Stomach (tissue), 8 donors: ENCODE measurements at regions not wholly inside any gene's neighbourhood (a gene's known extent, or its start where the extent isn't known, plus 50 kb on each side); places are given as distances from the start of the nearest gene placed in this dataset.
"Not testable (repeated sequence)": the region's sequence is repeated elsewhere in the genome, so short reads cannot be mapped to it uniquely, and the experiment has no call there.

Experiments used
- DNase-seq, 2 donors: peaks; one replicate each; pipeline versions ENCODE4 v3.0.0 to v3.0.0-alpha.2; 2013 to 2019
- H3K27ac ChIP-seq, 5 donors: fragments of 200-600 bp in 4 of 5; sonication (generic) in 4 of 5; one replicate each; pipeline ENCODE4 v1.5.1; 2013 to 2019; ENCODE audit warnings: mild to moderate bottlenecking in 1 of 5, moderate library complexity in 1 of 5
- H3K27me3 ChIP-seq, 3 donors: fragments of 200-600 bp; sonication (generic); one replicate each; pipeline ENCODE4 v1.5.1; 2017 to 2019; ENCODE audit warnings: mixed run types in 1 of 3
- H3K36me3 ChIP-seq, 4 donors: fragments of 200-600 bp; sonication (generic); 1 replicate in 3 of 4; 2 replicates in 1 of 4; pipeline ENCODE4 v1.5.1; 2016 to 2019
- H3K4me1 ChIP-seq, 4 donors: fragments of 200-600 bp; sonication (generic); one replicate each; pipeline ENCODE4 v1.5.1; 2016 to 2019
- H3K4me3 ChIP-seq, 4 donors: fragments of 200-600 bp; sonication (generic) in 3 of 4; one replicate each; pipeline ENCODE4 v1.5.1; 2016 to 2019; ENCODE audit warnings: mild to moderate bottlenecking in 1 of 4
- H3K9me3 ChIP-seq, 4 donors: fragments of 200-600 bp; sonication (generic); one replicate each; pipeline ENCODE4 v1.5.1; 2016 to 2019
- CTCF ChIP-seq, 7 experiments: fragments of 450-650 bp in 4 of 7; fragments of 200-600 bp in 3 of 7; sonication (generic) in 3 of 7; IDR thresholded peaks; one replicate each; pipeline ENCODE4 v1.5.1; 2016 to 2019; ENCODE audit warnings: antibody characterized with exemption in 7 of 7, control low read depth in 2 of 7, mild to moderate bottlenecking in 1 of 7
- EP300 ChIP-seq: sonication (generic); formaldehyde crosslinking; IDR thresholded peaks from one replicate; pipeline ENCODE4 v1.6.1; 2017; ENCODE audit warnings: antibody characterized with exemption
- POLR2A ChIP-seq, 4 donors: fragments of 450-650 bp; IDR thresholded peaks; one replicate each; pipeline ENCODE4 v1.6.1; 2016; ENCODE audit warnings: antibody characterized with exemption in 4 of 4, control low read depth in 2 of 4, mild to moderate bottlenecking in 1 of 4, moderate library complexity in 1 of 4
- POLR2AphosphoS5 ChIP-seq, 3 donors: sonication (generic); formaldehyde crosslinking; IDR thresholded peaks; one replicate each; pipeline ENCODE4 v1.6.1; 2016; ENCODE audit warnings: antibody characterized with exemption in 3 of 3
- WGBS, 5 donors: extraction: QIAGEN DNeasy Blood & Tissue Kit in 3 of 5; methylation state at CpG; one replicate each; pipeline versions ENCODE4 v1.1.5 to v1.1.7; 2013 to 2018; 5-methylcytosine and 5-hydroxymethylcytosine counted together
- intact Hi-C: fragments of 100-400 bp; cut with DNase I; formaldehyde crosslinking; loops from one replicate; pipeline ENCODE4 v1.15.1; 2023; ENCODE audit warnings: low total_unique reads
- donor health status: healthy with polysubstance abuse.
- donor health status: Bipolar disorder and iron deficiency.
- donor health status: healthy.

GRCh38 chr2:144770616-144771230 lies 250.8 kb upstream of the ZEB2 start:
- Histone ChIP-seq H3K9me3 (no peaks in the 10 kb centered on the region), H3K4me1 (no peaks in the 10 kb centered on the region), H3K4me3 (no peak overlapping the region), H3K27ac (no peak overlapping the region), H3K36me3 (no peaks in the 10 kb centered on the region), H3K27me3 (no peaks in the 10 kb centered on the region)
- 73 to 79% (median 77%) methylated on average over 6 of the region's 6 CpGs for WGBS, 5 donors
- TF ChIP-seq POLR2A (IDR thresholded peaks at IDR 0.05) (no peak), POLR2AphosphoS5 (IDR thresholded peaks at IDR 0.05) (no peak), CTCF (IDR thresholded peaks at IDR 0.05) (no peak), EP300 (no peak)
- DNase-seq: peak in 1 of 2 donors; percentile 22
- intact Hi-C loops: no loop called here

GRCh38 chr2:144760939-144761338 lies 241.0 kb upstream of the ZEB2 start:
- H3K27ac ChIP-seq, H3K9me3 ChIP-seq, H3K4me1 ChIP-seq, H3K4me3 ChIP-seq, DNase-seq, H3K36me3 ChIP-seq, intact Hi-C loops, H3K27me3 ChIP-seq: not testable (repeated sequence)
- 69 to 88% (median 84%) methylated on average over 2 of the region's 2 CpGs for WGBS, 5 donors

GRCh38 chr2:144759746-144760145 lies 239.8 kb upstream of the ZEB2 start:
- no peak for DNase-seq

GRCh38 chr2:144758196-144758595 lies 238.3 kb upstream of the ZEB2 start:
- H3K9me3 ChIP-seq, H3K4me3 ChIP-seq, H3K36me3 ChIP-seq, H3K4me1 ChIP-seq, H3K27ac ChIP-seq, intact Hi-C loops, DNase-seq, H3K27me3 ChIP-seq: not testable (repeated sequence)

More at GRCh38 chr2:144759746-144760145, 239.8 kb upstream of the ZEB2 start:
- H3K27ac ChIP-seq: no peak overlapping the region
- H3K4me1 ChIP-seq: no peaks in the 10 kb centered on the region
- TF ChIP-seq POLR2AphosphoS5 (IDR thresholded peaks at IDR 0.05): no peak
- no peak overlapping the region for H3K4me3 ChIP-seq
- no peaks in the 10 kb centered on the region for H3K27me3 ChIP-seq
- H3K9me3 ChIP-seq: no peaks in the 10 kb centered on the region
- no peaks in the 10 kb centered on the region for H3K36me3 ChIP-seq
- intact Hi-C loops: no loop called here

GRCh38 chr2:144753416-144753815 lies 233.5 kb upstream of the ZEB2 start:
- TF ChIP-seq EP300: no peak
- TF ChIP-seq POLR2A (IDR thresholded peaks at IDR 0.05): no peak
- no peak for TF ChIP-seq CTCF (IDR thresholded peaks at IDR 0.05)
- TF ChIP-seq POLR2AphosphoS5 (IDR thresholded peaks at IDR 0.05): no peak
- intact Hi-C loops: no loop called here
- H3K27me3 ChIP-seq: no peaks in the 10 kb centered on the region
- no peaks in the 10 kb centered on the region for H3K36me3 ChIP-seq
- WGBS, 5 donors: 54 to 72% (median 71%) methylated on average over 3 of the region's 3 CpGs
- peaks cover 0 to 20% (median 13%) of the 10 kb centered on the region in 4 donors for H3K9me3 ChIP-seq
- no peak overlapping the region for H3K4me3 ChIP-seq
- no peak overlapping the region for H3K27ac ChIP-seq
- no peaks in the 10 kb centered on the region for H3K4me1 ChIP-seq
- DNase-seq: peak in 1 of 2 donors; percentile 10

GRCh38 chr2:144751142-144751905 lies 231.4 kb upstream of the ZEB2 start:
- intact Hi-C loops: no loop called here
- no peak for DNase-seq
- Histone ChIP-seq H3K4me1 (no peaks in the 10 kb centered on the region), H3K9me3 (peaks cover 7 to 41% (median 26%) of the 10 kb centered on the region in 4 donors), H3K27me3 (no peaks in the 10 kb centered on the region), H3K27ac (no peak overlapping the region), H3K36me3 (no peaks in the 10 kb centered on the region), H3K4me3 (no peak overlapping the region)
- TF ChIP-seq CTCF (IDR thresholded peaks at IDR 0.05) (no peak), EP300 (no peak), POLR2AphosphoS5 (IDR thresholded peaks at IDR 0.05) (no peak), POLR2A (IDR thresholded peaks at IDR 0.05) (no peak)
- WGBS, 5 donors: 86 to 93% (median 90%) methylated on average over 3 of the region's 3 CpGs
